K562 (cell line): ENCODE measurements at regions not wholly inside any gene's neighbourhood (a gene's known extent, or its start where the extent isn't known, plus 50 kb on each side); places are given as distances from the start of the nearest gene placed in this dataset.

ENCODE experiments used
- ATAC-seq: fragments of 200-7000 bp; cut with Tn5 transposase; 3 replicates; pipeline ENCODE4 v1.9.1; 2020; ENCODE audit warnings: moderate library complexity
- BruUV-seq: library from RNA; stranded (reverse); fragments of 400-500 nt; replicated peaks from 2 replicates; lab custom pipeline; 2021; lab: Mats Ljungman, UMichigan
- CTCF ChIA-PET: fragments of 300-600 bp; formaldehyde crosslinking; extraction: SDS; loops from one replicate; lab custom pipeline; 2021; ENCODE audit warnings: low intra/inter-chr PET ratio; lab: Yijun Ruan, JAX
- POLR2A ChIA-PET: fragments of 300-600, 350-650 bp; sonication (Branson Sonifier 250); formaldehyde crosslinking; extraction: SDS; loops from one replicate; lab custom pipeline; 2021; ENCODE audit warnings: antibody characterized with exemption, inconsistent platforms; lab: Yijun Ruan, JAX
- DNase-seq, 4 experiments: peaks; one replicate each; pipeline versions ENCODE4 v3.0.0 to v3.0.0-alpha.2; 2011 to 2018; ENCODE audit warnings: low spot score in 3 of 4, mixed read lengths in 3 of 4; ENCODE audit errors: extremely low read depth in 1 of 4
- FAIRE-seq: peaks from 2 replicates; lab custom pipeline; 2011; peaks lifted over from hg19 to GRCh38; lab: Jason Lieb, UNC
- H2AFZ ChIP-seq: 2 replicates; pipeline ENCODE4 v1.6.0; 2011; ENCODE audit warnings: low read depth, low read length, control low read depth, inconsistent platforms
- H3K27ac ChIP-seq: fragments of 200-600 bp; 3 replicates; pipeline ENCODE4 v1.8.0; 2011; ENCODE audit warnings: low read depth, mild to moderate bottlenecking, control low read depth, inconsistent platforms, low read length, moderate library complexity, mixed read lengths; ENCODE audit errors: extremely low read depth
- H3K27me3 ChIP-seq, 2 experiments: fragments of 300-600 bp in 1 of 2; 2 replicates in 1 of 2; 3 replicates in 1 of 2; pipeline versions ENCODE4 v1.6.0 to v1.8.0; 2011; ENCODE audit warnings: inconsistent platforms in 2 of 2, low read length in 2 of 2, mild to moderate bottlenecking in 1 of 2, mixed read lengths in 1 of 2, moderate library complexity in 1 of 2; ENCODE audit not compliant: control insufficient read depth in 2 of 2, insufficient read depth in 2 of 2
- H3K36me3 ChIP-seq: fragments of 300-600 bp; 3 replicates; pipeline ENCODE4 v1.8.0; 2011; ENCODE audit warnings: mild to moderate bottlenecking, low read length, inconsistent platforms; ENCODE audit not compliant: control insufficient read depth, insufficient read depth
- H3K4me1 ChIP-seq, 2 experiments: fragments of 200-600 bp in 1 of 2; replicated peaks in 1 of 2; 2 replicates in 1 of 2; 3 replicates in 1 of 2; pipeline versions ENCODE4 v1.5.1 to v1.8.0; 2011; ENCODE audit warnings: inconsistent platforms in 2 of 2, low read length in 2 of 2, mild to moderate bottlenecking in 1 of 2, mixed read lengths in 1 of 2, moderate library complexity in 1 of 2; ENCODE audit not compliant: control insufficient read depth in 2 of 2, insufficient read depth in 2 of 2
- H3K4me2 ChIP-seq: 2 replicates; pipeline ENCODE4 v1.6.1; 2011; ENCODE audit warnings: low read length, control low read depth, inconsistent platforms, mixed read lengths; ENCODE audit not compliant: insufficient read depth
- H3K4me3 ChIP-seq: fragments of 200-600 bp; sonication (generic), shearing (Covaris generic); 2 replicates; pipeline ENCODE4 v1.5.1; 2016; ENCODE audit warnings: control low read depth, inconsistent platforms
- H3K79me2 ChIP-seq: fragments of 200-600 bp; 3 replicates; pipeline ENCODE4 v1.8.0; 2011; ENCODE audit warnings: low read length, inconsistent platforms; ENCODE audit not compliant: control insufficient read depth, insufficient read depth
- H3K9ac ChIP-seq, 2 experiments: 2 replicates each; pipeline versions ENCODE4 v1.6.0 to v1.6.1; 2011; ENCODE audit warnings: low read depth in 2 of 2, low read length in 2 of 2, control low read depth in 1 of 2, inconsistent platforms in 1 of 2, mild to moderate bottlenecking in 1 of 2, mixed read lengths in 1 of 2; ENCODE audit not compliant: insufficient read depth in 1 of 2
- H3K9me1 ChIP-seq: one replicate; pipeline ENCODE4 v1.6.0; 2011; ENCODE audit warnings: inconsistent platforms, mild to moderate bottlenecking, low read length, moderate library complexity; ENCODE audit not compliant: control insufficient read depth, insufficient read depth
- H3K9me3 ChIP-seq: replicated peaks from 2 replicates; pipeline ENCODE4 v1.5.1; 2011; ENCODE audit warnings: low read depth, low read length, inconsistent platforms; ENCODE audit not compliant: control insufficient read depth, insufficient read depth
- H4K20me1 ChIP-seq: replicated peaks from 2 replicates; pipeline ENCODE4 v1.6.1; 2011; ENCODE audit warnings: low read length, inconsistent platforms, mixed read lengths; ENCODE audit not compliant: control insufficient read depth, insufficient read depth
- CBFA2T3 ChIP-seq: fragments of 450-650 bp; IDR thresholded peaks from 2 replicates; pipeline ENCODE4 v1.6.1; 2017
- FOS ChIP-seq: IDR thresholded peaks from 3 replicates; pipeline ENCODE4 v1.6.1; 2011; ENCODE audit not compliant: insufficient read length; ENCODE audit errors: extremely low read depth
- HMBOX1 ChIP-seq: sonication (generic); IDR thresholded peaks from 2 replicates; pipeline ENCODE4 v1.6.1; 2016
- HSF4 ChIP-seq: fragments of 250-450 bp; sonication (Bioruptor Pico); IDR thresholded peaks from 2 replicates; pipeline ENCODE4 v2.1.2; 2022; ENCODE audit warnings: mild to moderate bottlenecking, moderate library complexity, borderline replicate concordance
- MBD2 ChIP-seq: sonication (generic); IDR thresholded peaks from 2 replicates; pipeline ENCODE4 v1.6.1; 2016; ENCODE audit warnings: low read depth, borderline replicate concordance
- MLLT1 ChIP-seq, 2 experiments: fragments of 450-650 bp; IDR thresholded peaks; 2 replicates each; pipeline ENCODE4 v1.6.1; 2016
- MXD1 ChIP-seq: fragments of 250-450 bp; sonication (Bioruptor Pico); IDR thresholded peaks from 2 replicates; pipeline ENCODE4 v1.8.0; 2021; ENCODE audit warnings: borderline replicate concordance, mild to moderate bottlenecking, moderate library complexity; ENCODE audit not compliant: poor library complexity, severe bottlenecking
- SFPQ ChIP-seq: fragments of 200-400 bp; formaldehyde crosslinking; IDR thresholded peaks from 2 replicates; pipeline ENCODE4 v1.6.1; 2017; ENCODE audit warnings: mild to moderate bottlenecking, low read depth, low read length, moderate library complexity
- SOX6 ChIP-seq: fragments of 450-650 bp; IDR thresholded peaks from 2 replicates; pipeline ENCODE4 v1.6.1; 2014; ENCODE audit warnings: mild to moderate bottlenecking
- STAT6 ChIP-seq: sonication (generic); formaldehyde crosslinking; IDR thresholded peaks from 2 replicates; pipeline ENCODE4 v1.8.1; 2023; ENCODE audit warnings: mild to moderate bottlenecking, missing genetic modification reagents
- U2AF1 ChIP-seq: fragments of 200-400 bp; formaldehyde crosslinking; optimal IDR thresholded peaks from 2 replicates; pipeline ENCODE3; 2017; ENCODE audit warnings: mild to moderate bottlenecking, low read depth, low read length, moderate library complexity
- XRCC5 ChIP-seq: fragments of 200-400 bp; formaldehyde crosslinking; IDR thresholded peaks from 2 replicates; pipeline ENCODE4 v1.6.1; 2017; ENCODE audit warnings: low read depth, mild to moderate bottlenecking, low read length
- ZFP1 ChIP-seq: fragments of 450-650 bp; formaldehyde crosslinking; IDR thresholded peaks from 2 replicates; pipeline ENCODE4 v1.4.0; 2020; ENCODE audit warnings: mild to moderate bottlenecking, mixed read lengths
- ZNF121 ChIP-seq: sonication (generic); formaldehyde crosslinking; conservative IDR thresholded peaks from 2 replicates; pipeline ENCODE4 v1.8.0; 2022; ENCODE audit warnings: missing genetic modification reagents
- ZNF444 ChIP-seq: fragments of 250-450 bp; sonication (Bioruptor Pico); IDR thresholded peaks from 2 replicates; pipeline ENCODE4 v1.4.0; 2020; ENCODE audit warnings: mild to moderate bottlenecking, moderate library complexity
- ZNF584 ChIP-seq: fragments of 200-800 bp; sonication (Bioruptor generic); IDR thresholded peaks from 2 replicates; pipeline ENCODE4 v1.6.1; 2016; ENCODE audit warnings: low read depth, mild to moderate bottlenecking, missing genetic modification characterization, missing compliant biosample characterization
- WGBS: fragments of 100-300 bp; shearing (Covaris generic); methylation state at CpG from one replicate; pipeline ENCODE4 v1.1.6; 2016; ENCODE audit warnings: low coverage, mixed read lengths; ENCODE audit not compliant: insufficient coverage; ENCODE audit errors: missing lambda C conversion rate; 5-methylcytosine and 5-hydroxymethylcytosine counted together
- in situ Hi-C: fragments of 300-500 bp; cut with MboI; formaldehyde crosslinking; loops from 4 replicates; pipeline ENCODE4 v1.15.0; 2018; ENCODE audit warnings: inconsistent platforms, mixed read lengths
- intact Hi-C: fragments of 100-400 bp; cut with micrococcal nuclease; formaldehyde crosslinking; loops from 2 replicates; pipeline ENCODE4 v1.14.2; 2022

- DNase-seq (no peak), ATAC-seq (no peak), FAIRE-seq (no peak)
- Histone ChIP-seq H3K9ac (no peak overlapping the region), H3K27me3 (no peaks in the 10 kb centered on the region; a peak in 1 of 5 replicates), H3K4me3 (no peak overlapping the region), H4K20me1 (no peaks in the 10 kb centered on the region), H3K4me1 (peaks cover 0 to 11% of the 10 kb centered on the region in 2 experiments; a peak in 2 of 5 replicates), H3K36me3 (no peaks in the 10 kb centered on the region), H2AFZ (no peak overlapping the region), H3K79me2 (no peaks in the 10 kb centered on the region), H3K4me2 (no peak overlapping the region), H3K9me1 (no peaks in the 10 kb centered on the region), H3K9me3 (no peaks in the 10 kb centered on the region), H3K27ac (no peak overlapping the region)
- in situ Hi-C loops (no loop called here), intact Hi-C loops (no loop called here)
- CTCF ChIA-PET = no interaction called here
- BruUV-seq = no TSS peak
- WGBS = 4% methylated on average over 5 of the region's 15 CpGs
- POLR2A ChIA-PET = no interaction called here
- no peak for TF ChIP-seq MXD1 (CRISPR knock-in tag)
- TF ChIP-seq FOS = no peak
- no peak for TF ChIP-seq HMBOX1
- TF ChIP-seq MLLT1 (IDR thresholded peaks at IDR 0.05) = no peak
- no peak for TF ChIP-seq SOX6
- no peak for TF ChIP-seq ZNF584 (CRISPR knock-in tag)
- TF ChIP-seq HSF4 (CRISPR knock-in tag) = no peak
- TF ChIP-seq STAT6 (CRISPR knock-in tag) = no peak
- TF ChIP-seq XRCC5 = no peak
- TF ChIP-seq SFPQ = no peak
- TF ChIP-seq ZNF121 (CRISPR knock-in tag) = no peak
- TF ChIP-seq CBFA2T3 = no peak
- TF ChIP-seq ZNF444 = no peak
- no peak for TF ChIP-seq MBD2
- TF ChIP-seq U2AF1 = no peak
- TF ChIP-seq ZFP1 (CRISPR knock-in tag) = no peak
These were observed 421.1 kb downstream of the VRK1 start for GRCh38 chr14:97218274-97218673.
